IPS DF 6.9 (cell line): ENCODE measurements at regions not wholly inside any gene's neighbourhood (a gene's known extent, or its start where the extent isn't known, plus 50 kb on each side); places are given as distances from the start of the nearest gene placed in this dataset.

Experiments
- DNase-seq: peaks from one replicate; pipeline ENCODE4 v3.0.0-alpha.2; 2013; ENCODE audit warnings: low read depth, low spot score
- H3K27ac ChIP-seq: one replicate; pipeline ENCODE4 v1.5.1; 2013; ENCODE audit warnings: low read length, control low read depth
- H3K27me3 ChIP-seq: 2 replicates; pipeline ENCODE4 v1.6.1; 2013; ENCODE audit warnings: mild to moderate bottlenecking, low read length; ENCODE audit not compliant: control insufficient read depth, insufficient read depth
- H3K36me3 ChIP-seq: 2 replicates; pipeline ENCODE4 v1.6.1; 2013; ENCODE audit warnings: low read length; ENCODE audit not compliant: control insufficient read depth, insufficient read depth
- H3K4me1 ChIP-seq: 2 replicates; pipeline ENCODE4 v1.6.1; 2013; ENCODE audit warnings: low read length; ENCODE audit not compliant: control insufficient read depth, insufficient read depth
- H3K4me3 ChIP-seq: 2 replicates; pipeline ENCODE4 v1.5.1; 2013; ENCODE audit warnings: mild to moderate bottlenecking, low read length
- H3K9me3 ChIP-seq: 2 replicates; pipeline ENCODE4 v1.6.1; 2013; ENCODE audit warnings: low read length, inconsistent platforms; ENCODE audit not compliant: control insufficient read depth, insufficient read depth
- WGBS: extraction: QIAGEN DNeasy Blood & Tissue Kit; methylation state at CpG from one replicate; pipeline ENCODE4 v1.1.7; 2013; ENCODE audit warnings: mixed read lengths, missing lambda C conversion rate; ENCODE audit not compliant: insufficient read length, insufficient coverage; 5-methylcytosine and 5-hydroxymethylcytosine counted together

DNA sequence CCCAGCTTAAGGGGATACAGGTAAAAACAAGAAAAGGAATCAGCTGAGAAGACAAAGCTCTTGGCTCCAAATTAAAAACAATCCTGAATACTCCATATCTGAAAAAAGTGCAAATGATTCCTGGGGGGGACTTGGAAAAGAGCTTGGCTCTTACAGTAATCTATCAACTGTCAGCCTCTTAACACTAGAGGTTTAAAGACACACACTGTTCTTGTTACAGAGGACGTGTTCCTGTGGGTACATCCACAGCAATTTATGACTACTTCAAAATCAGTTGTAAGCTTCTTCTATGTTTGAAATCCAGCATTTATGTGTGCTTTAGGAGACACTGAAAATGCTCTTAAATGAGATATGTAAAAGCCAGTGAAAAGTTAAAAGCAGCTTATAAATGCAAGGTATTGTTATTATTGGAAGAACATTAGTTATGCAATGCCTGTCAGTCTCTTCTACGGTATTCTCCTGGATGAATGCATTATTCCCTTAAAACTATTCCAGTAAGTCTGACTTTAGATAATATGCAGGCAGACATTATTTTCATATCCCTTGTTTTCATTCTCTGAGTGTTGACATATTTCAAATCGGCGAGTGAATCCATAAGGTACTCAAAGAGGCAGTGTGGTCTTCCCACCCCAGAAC is 408.4 kb upstream of the ADAMTS9 start:
- Histone ChIP-seq H3K4me3 (no peak overlapping the region), H3K4me1 (0 out of 2 replicates have a peak, but pooled peaks cover 1% of the 10 kb centered on the region), H3K27me3 (no peaks in the 10 kb centered on the region), H3K36me3 (no peaks in the 10 kb centered on the region), H3K9me3 (no peaks in the 10 kb centered on the region), H3K27ac (no peak overlapping the region)
- WGBS = no CpG with 5 or more reads among the region's 4 CpGs
- DNase-seq = no peak

DNA sequence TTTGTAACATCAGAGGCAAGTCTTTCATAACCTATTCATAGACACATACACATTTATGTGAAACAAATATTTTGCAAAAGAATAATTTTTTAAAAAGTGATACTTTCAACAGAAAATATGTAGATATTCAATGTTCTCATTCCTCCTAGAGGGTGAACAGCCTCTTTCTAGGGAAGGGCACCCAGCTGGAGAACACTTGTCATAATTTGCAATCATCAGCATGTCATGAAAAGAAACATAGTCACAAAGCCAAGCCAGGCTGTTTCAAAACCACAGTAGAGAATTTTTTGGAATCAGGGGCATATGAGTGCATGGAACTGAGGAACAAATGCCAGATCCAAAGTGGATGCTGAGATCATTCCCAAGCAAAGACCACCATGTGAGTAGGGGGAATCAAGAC is 406.9 kb upstream of the ADAMTS9 start:
- H3K4me1 ChIP-seq = 0 out of 2 replicates have a peak, but pooled peaks cover 1% of the 10 kb centered on the region
- DNase-seq = no peak
- no peak overlapping the region for H3K27ac ChIP-seq
- H3K9me3 ChIP-seq = no peaks in the 10 kb centered on the region
- no peaks in the 10 kb centered on the region for H3K36me3 ChIP-seq
- H3K4me3 ChIP-seq = no peak overlapping the region
- no peaks in the 10 kb centered on the region for H3K27me3 ChIP-seq

DNA sequence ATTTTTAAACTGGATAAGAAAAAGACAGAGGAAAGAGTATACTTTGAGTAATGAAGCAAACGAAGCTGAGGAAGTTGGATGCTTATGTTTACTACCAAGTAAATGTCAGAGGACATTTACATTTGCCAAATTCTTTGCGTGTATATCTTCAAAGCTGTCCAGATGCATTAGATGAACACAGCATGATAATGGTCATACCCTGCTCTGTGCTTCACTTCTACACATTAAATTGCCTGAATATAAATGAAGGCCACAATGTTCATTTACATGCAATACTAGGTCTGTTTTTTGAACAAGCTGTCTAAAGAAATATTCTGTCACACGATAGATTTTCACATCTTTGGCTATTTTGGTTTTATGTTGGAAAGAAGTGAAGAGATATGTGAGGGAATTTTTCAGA is 405.8 kb upstream of the ADAMTS9 start:
- WGBS = no CpG with 5 or more reads among the region's 3 CpGs
- no peaks in the 10 kb centered on the region for H3K36me3 ChIP-seq

GRCh38 chr3:65091565-65091964 is 403.8 kb upstream of the ADAMTS9 start:
- H3K9me3 ChIP-seq = no peaks in the 10 kb centered on the region
- no CpG with 5 or more reads among the region's 3 CpGs for WGBS
- no peak overlapping the region for H3K27ac ChIP-seq
- no peak for DNase-seq
- no peaks in the 10 kb centered on the region for H3K27me3 ChIP-seq
- H3K36me3 ChIP-seq = no peaks in the 10 kb centered on the region
- H3K4me3 ChIP-seq = no peak overlapping the region
- 0 out of 2 replicates have a peak, but pooled peaks cover 1% of the 10 kb centered on the region for H3K4me1 ChIP-seq

More for the DNA sequence above, 405.8 kb upstream of the ADAMTS9 start:
- Histone ChIP-seq H3K4me1 (0 out of 2 replicates have a peak, but pooled peaks cover 1% of the 10 kb centered on the region), H3K27ac (no peak overlapping the region), H3K27me3 (no peaks in the 10 kb centered on the region), H3K4me3 (no peak overlapping the region), H3K9me3 (no peaks in the 10 kb centered on the region)
- no peak for DNase-seq

DNA sequence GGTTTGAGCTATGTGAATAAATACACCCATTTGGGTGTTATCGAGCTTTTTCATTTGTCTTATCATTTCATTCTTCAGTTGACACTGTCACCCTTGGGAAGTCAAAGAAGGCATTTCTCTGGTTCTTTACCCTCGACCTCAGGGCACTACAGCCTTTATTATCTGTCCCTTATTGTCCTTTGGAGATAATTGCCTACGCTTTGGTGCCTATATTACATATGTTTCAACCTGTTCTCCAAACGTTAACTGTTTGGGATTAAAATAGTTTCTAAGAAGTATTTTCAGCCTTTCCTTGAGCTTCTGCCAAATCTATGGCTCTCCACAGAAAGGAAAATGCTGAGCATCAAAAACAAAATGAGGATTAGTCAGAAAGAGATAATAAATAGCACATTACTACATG is 395.4 kb upstream of the ADAMTS9 start:
- no peak overlapping the region for H3K4me3 ChIP-seq
- H3K27ac ChIP-seq = no peak overlapping the region
- no peaks in the 10 kb centered on the region for H3K9me3 ChIP-seq
- no peaks in the 10 kb centered on the region for H3K4me1 ChIP-seq
- H3K36me3 ChIP-seq = no peaks in the 10 kb centered on the region
- WGBS = no CpG with 5 or more reads among the region's 4 CpGs
- no peaks in the 10 kb centered on the region for H3K27me3 ChIP-seq
- DNase-seq = no peak

DNA sequence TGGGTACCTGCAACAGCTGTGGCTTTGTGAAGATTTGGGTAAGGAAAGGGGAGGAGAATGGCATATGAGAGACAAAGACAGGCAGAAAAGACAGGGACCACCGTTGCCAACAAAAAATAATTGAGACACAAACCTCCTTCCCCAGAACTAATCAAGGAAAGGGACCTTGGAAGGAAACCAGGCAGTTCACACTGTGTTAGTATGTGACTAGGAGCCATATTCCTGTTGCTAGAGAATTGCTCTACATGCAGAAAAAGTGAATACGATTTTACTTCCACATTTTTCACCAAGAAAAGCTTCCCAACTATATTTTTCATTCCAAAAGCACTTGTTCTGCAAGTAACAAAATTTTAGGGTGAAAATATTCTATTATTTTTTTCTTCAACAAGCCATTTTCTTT is 393.7 kb upstream of the ADAMTS9 start:
- no peaks in the 10 kb centered on the region for H3K9me3 ChIP-seq
- H3K27me3 ChIP-seq = no peaks in the 10 kb centered on the region
- WGBS = no CpG with 5 or more reads among the region's 2 CpGs
- no peak overlapping the region for H3K27ac ChIP-seq
- no peaks in the 10 kb centered on the region for H3K36me3 ChIP-seq
- H3K4me3 ChIP-seq = no peak overlapping the region
- no peaks in the 10 kb centered on the region for H3K4me1 ChIP-seq
- no peak for DNase-seq

- no peaks in the 10 kb centered on the region for H3K9me3 ChIP-seq
- DNase-seq = no peak
- H3K36me3 ChIP-seq = no peaks in the 10 kb centered on the region
- H3K27me3 ChIP-seq = no peaks in the 10 kb centered on the region
- H3K27ac ChIP-seq = no peak overlapping the region
- WGBS = no CpG with 5 or more reads among the region's 3 CpGs
- no peak overlapping the region for H3K4me3 ChIP-seq
- no peaks in the 10 kb centered on the region for H3K4me1 ChIP-seq
Observed at GRCh38 chr3:65080432-65080831, 392.6 kb upstream of the ADAMTS9 start.

GRCh38 chr3:65079560-65079959 is 391.8 kb upstream of the ADAMTS9 start:
- Histone ChIP-seq H3K4me1 (no peaks in the 10 kb centered on the region), H3K9me3 (no peaks in the 10 kb centered on the region), H3K36me3 (no peaks in the 10 kb centered on the region), H3K4me3 (no peak overlapping the region), H3K27me3 (no peaks in the 10 kb centered on the region), H3K27ac (no peak overlapping the region)
- no peak for DNase-seq
- WGBS = no CpG with 5 or more reads among the region's 5 CpGs

- H3K4me1 ChIP-seq = no peaks in the 10 kb centered on the region
- H3K9me3 ChIP-seq = no peaks in the 10 kb centered on the region
- H3K27ac ChIP-seq = no peak overlapping the region
- H3K27me3 ChIP-seq = no peaks in the 10 kb centered on the region
- no peaks in the 10 kb centered on the region for H3K36me3 ChIP-seq
- no peak for DNase-seq
- H3K4me3 ChIP-seq = no peak overlapping the region
Observed at GRCh38 chr3:65078748-65079147, 390.9 kb upstream of the ADAMTS9 start.

DNA sequence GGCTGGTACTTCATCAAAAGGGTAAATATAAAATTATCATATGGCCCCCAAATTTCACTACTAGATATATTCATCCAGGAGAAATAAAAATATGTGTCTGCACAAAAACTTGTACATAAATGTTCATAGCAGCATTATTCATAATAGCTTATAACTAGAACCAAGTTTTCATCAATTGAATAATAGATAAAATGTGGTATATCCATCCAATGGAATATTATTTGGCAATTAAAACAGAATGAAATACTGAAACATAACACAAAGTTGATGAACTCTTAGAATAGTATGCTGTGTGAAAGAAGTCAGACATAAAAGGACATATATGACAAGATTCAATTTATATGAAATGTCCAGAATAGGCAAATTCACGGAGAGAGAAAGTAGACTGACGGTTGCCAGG is 389.3 kb upstream of the ADAMTS9 start:
- DNase-seq = no peak
- no CpG with 5 or more reads among the region's 2 CpGs for WGBS
- Histone ChIP-seq H3K4me3 (no peak overlapping the region), H3K36me3 (no peaks in the 10 kb centered on the region), H3K9me3 (no peaks in the 10 kb centered on the region), H3K27ac (no peak overlapping the region), H3K4me1 (no peaks in the 10 kb centered on the region), H3K27me3 (no peaks in the 10 kb centered on the region)

DNA sequence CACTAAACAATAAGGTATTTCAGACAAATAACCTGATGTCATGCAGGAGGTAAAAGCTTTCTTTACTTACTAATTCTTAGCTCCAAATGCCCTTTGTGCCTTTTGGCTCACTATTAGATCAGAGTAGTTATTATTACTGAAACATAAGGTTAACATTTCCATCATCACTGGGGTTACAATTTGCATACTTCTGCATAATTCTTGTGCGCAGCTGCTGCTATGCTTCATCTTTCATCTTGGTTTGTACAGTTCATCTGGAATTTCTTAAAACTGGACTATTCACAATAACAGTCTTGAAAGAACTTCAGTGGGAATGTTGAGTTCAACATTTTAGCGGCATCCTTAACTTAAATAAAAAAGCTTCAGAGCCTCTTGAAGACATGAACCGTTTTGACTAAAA is 383.2 kb upstream of the ADAMTS9 start:
- no peak for DNase-seq
- Histone ChIP-seq H3K9me3 (no peaks in the 10 kb centered on the region), H3K36me3 (no peaks in the 10 kb centered on the region), H3K27ac (no peak overlapping the region), H3K27me3 (no peaks in the 10 kb centered on the region), H3K4me1 (no peaks in the 10 kb centered on the region), H3K4me3 (no peak overlapping the region)
- WGBS = no CpG with 5 or more reads among the region's 3 CpGs
